CD4-positive, alpha-beta memory T cell (primary cell): ENCODE measurements at regions not wholly inside any gene's neighbourhood (a gene's known extent, or its start where the extent isn't known, plus 50 kb on each side); places are given as distances from the start of the nearest gene placed in this dataset.

ENCODE experiments used
- CTCF ChIA-PET: fragments of 350-600 bp; sonication (Branson Sonifier 250); formaldehyde crosslinking; loops from one replicate; lab custom pipeline; 2021; ENCODE audit warnings: inconsistent platforms; ENCODE audit not compliant: partially characterized antibody; lab: Charles Lee
- POLR2A ChIA-PET: fragments of 350-600 bp; sonication (Branson Sonifier 250); formaldehyde crosslinking; loops from one replicate; lab custom pipeline; 2021; ENCODE audit not compliant: partially characterized antibody; lab: Charles Lee
- DNase-seq, 5 donors: peaks; one replicate each; pipeline versions ENCODE4 v3.0.0 to v3.0.0-alpha.2; 2020 to 2022; ENCODE audit warnings: mixed read lengths in 1 of 5
- H3K27ac ChIP-seq: one replicate; pipeline ENCODE4 v1.7.0; 2013; ENCODE audit warnings: low read depth, low read length
- H3K27me3 ChIP-seq: 2 replicates; pipeline ENCODE4 v1.7.0; 2013; ENCODE audit warnings: mild to moderate bottlenecking, low read length, moderate library complexity; ENCODE audit not compliant: insufficient read depth
- H3K36me3 ChIP-seq: 2 replicates; pipeline ENCODE4 v1.7.0; 2013; ENCODE audit warnings: mild to moderate bottlenecking, low read length, moderate library complexity; ENCODE audit not compliant: insufficient read depth
- H3K4me1 ChIP-seq: 2 replicates; pipeline ENCODE4 v1.7.0; 2013; ENCODE audit warnings: mild to moderate bottlenecking, low read length, moderate library complexity; ENCODE audit not compliant: insufficient read depth
- H3K4me3 ChIP-seq, 2 donors: one replicate each; pipeline ENCODE4 v1.7.0; 2013; ENCODE audit warnings: low read length in 2 of 2, mild to moderate bottlenecking in 1 of 2
- H3K9me3 ChIP-seq, 2 donors: one replicate each; pipeline ENCODE4 v1.7.0; 2013; ENCODE audit warnings: low read length in 2 of 2, control low read depth in 1 of 2; ENCODE audit not compliant: control insufficient read depth in 1 of 2
- H3K27ac Mint-ChIP-seq, 7 donors: one replicate each; pipeline ENCODE4 v1.8.0; 2020 to 2021; ENCODE audit warnings: mixed read lengths in 7 of 7, mild to moderate bottlenecking in 6 of 7, inconsistent platforms in 3 of 7, moderate library complexity in 3 of 7
- H3K27me3 Mint-ChIP-seq, 2 donors: one replicate each; pipeline ENCODE4 v1.8.0; 2020 to 2021; ENCODE audit warnings: mixed read lengths in 2 of 2
- H3K36me3 Mint-ChIP-seq, 2 donors: one replicate each; pipeline ENCODE4 v1.8.0; 2020 to 2021; ENCODE audit warnings: mixed read lengths in 2 of 2, inconsistent platforms in 1 of 2, mild to moderate bottlenecking in 1 of 2
- H3K4me1 Mint-ChIP-seq, 4 donors: one replicate each; pipeline ENCODE4 v1.8.0; 2020 to 2021; ENCODE audit warnings: mixed read lengths in 4 of 4, mild to moderate bottlenecking in 1 of 4
- H3K4me3 Mint-ChIP-seq, 8 donors: one replicate each; pipeline ENCODE4 v1.8.0; 2020 to 2021; ENCODE audit warnings: mixed read lengths in 8 of 8, mild to moderate bottlenecking in 7 of 8, moderate library complexity in 6 of 8, inconsistent platforms in 3 of 8
- H3K9me3 Mint-ChIP-seq, 8 donors: one replicate each; pipeline ENCODE4 v1.8.0; 2020 to 2021; ENCODE audit warnings: mixed read lengths in 8 of 8, mild to moderate bottlenecking in 5 of 8, inconsistent platforms in 3 of 8, moderate library complexity in 1 of 8
- intact Hi-C: fragments of 100-400 bp; cut with micrococcal nuclease; formaldehyde crosslinking; loops from one replicate; pipeline ENCODE4 v1.15.1; 2023

DNA sequence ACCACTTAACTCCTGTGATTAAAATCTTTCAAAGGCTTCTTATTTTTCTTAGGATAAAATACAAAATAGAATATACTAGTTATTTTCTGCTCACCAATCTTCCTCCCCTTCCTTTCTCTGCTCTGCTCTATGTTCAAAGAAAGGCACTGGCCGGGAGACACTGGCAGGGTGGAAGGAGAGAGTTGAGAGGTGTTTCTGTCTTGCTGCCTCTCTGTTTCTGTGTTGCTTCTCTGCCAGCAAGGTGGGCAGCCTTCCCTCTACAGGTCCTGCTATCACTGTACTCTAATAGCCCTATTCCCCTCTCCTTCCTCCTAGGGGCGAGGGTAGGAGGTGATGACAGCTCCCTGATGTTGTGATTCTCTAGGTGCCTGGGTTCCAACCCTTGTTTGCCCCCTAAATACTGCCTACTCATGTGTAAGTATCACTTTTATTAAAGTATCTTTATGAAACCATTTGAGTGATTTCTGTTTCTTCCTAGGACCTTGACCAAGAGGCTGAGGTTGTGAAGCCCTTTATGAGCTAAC, 515.1 kb downstream of the TLE4 start:
- no peak overlapping the region for H3K4me3 Mint-ChIP-seq
- no peaks in the 10 kb centered on the region for H3K27me3 Mint-ChIP-seq
- no peak overlapping the region for H3K27ac Mint-ChIP-seq
- POLR2A ChIA-PET = no interaction called here
- H3K27ac ChIP-seq = no peak overlapping the region
- no peaks in the 10 kb centered on the region for H3K36me3 ChIP-seq
- no peaks in the 10 kb centered on the region for H3K9me3 Mint-ChIP-seq
- H3K36me3 Mint-ChIP-seq = no peaks in the 10 kb centered on the region
- H3K27me3 ChIP-seq = no peaks in the 10 kb centered on the region
- H3K4me1 Mint-ChIP-seq = no peaks in the 10 kb centered on the region
- no peaks in the 10 kb centered on the region for H3K9me3 ChIP-seq
- H3K4me3 ChIP-seq = no peak overlapping the region
- CTCF ChIA-PET = no interaction called here
- intact Hi-C loops = no loop called here
- DNase-seq = no peak
- no peaks in the 10 kb centered on the region for H3K4me1 ChIP-seq

- no peaks in the 10 kb centered on the region for H3K27me3 ChIP-seq
- no peak overlapping the region for H3K4me3 ChIP-seq
- intact Hi-C loops = no loop called here
- H3K36me3 ChIP-seq = no peaks in the 10 kb centered on the region
- Mint-ChIP-seq H3K27ac (no peak overlapping the region), H3K27me3 (no peaks in the 10 kb centered on the region), H3K9me3 (no peaks in the 10 kb centered on the region), H3K36me3 (no peaks in the 10 kb centered on the region), H3K4me3 (no peak overlapping the region), H3K4me1 (no peaks in the 10 kb centered on the region)
- no peak overlapping the region for H3K27ac ChIP-seq
- no peak for DNase-seq
- H3K9me3 ChIP-seq = no peaks in the 10 kb centered on the region
- POLR2A ChIA-PET = no interaction called here
- CTCF ChIA-PET = no interaction called here
- H3K4me1 ChIP-seq = no peaks in the 10 kb centered on the region
Observed at GRCh38 chr9:80086386-80086785, 514.6 kb downstream of the TLE4 start.

DNA sequence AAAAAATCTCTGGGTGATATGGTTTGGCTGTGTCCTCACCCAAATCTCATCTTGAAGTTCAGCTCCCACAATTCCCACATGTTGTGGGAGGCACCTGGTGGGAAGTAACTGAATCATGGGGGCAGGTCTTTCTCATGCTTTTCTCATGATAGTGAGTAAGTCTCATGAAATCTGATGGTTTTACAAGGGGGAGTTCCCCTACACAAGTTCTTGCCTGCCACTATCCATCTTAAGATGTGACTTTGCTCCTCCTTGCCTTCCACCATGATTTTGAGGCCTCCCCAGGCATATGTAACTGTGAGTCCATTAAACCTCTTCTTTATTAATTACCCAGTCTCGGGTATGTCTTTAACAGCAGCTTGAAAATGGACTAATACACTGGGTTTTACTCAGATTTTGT, 513.9 kb downstream of the TLE4 start:
- POLR2A ChIA-PET = no interaction called here
- H3K9me3 Mint-ChIP-seq = no peaks in the 10 kb centered on the region

DNA sequence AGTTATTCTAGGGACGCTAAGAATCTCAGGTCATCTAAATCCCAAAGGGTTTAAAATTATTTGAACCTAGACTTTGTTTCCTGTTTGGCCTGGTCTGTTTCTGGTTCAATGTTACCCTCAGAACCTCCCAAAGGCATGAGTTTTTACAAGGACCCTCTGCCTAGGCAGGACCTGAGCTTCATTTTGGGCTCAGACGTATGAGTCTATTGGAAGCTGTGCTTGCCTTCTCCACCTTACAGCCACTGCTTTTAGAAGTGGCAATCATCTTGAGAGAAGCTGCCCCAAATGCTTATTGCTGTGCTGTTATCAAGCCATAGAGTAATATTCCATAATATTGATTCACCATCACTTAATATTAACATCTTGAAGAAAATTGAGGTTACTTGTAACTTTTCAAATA, 510.4 kb downstream of the TLE4 start:
- ChIA-PET POLR2A (no interaction called here), CTCF (no interaction called here)
- Mint-ChIP-seq H3K4me3 (no peak overlapping the region), H3K27ac (no peak overlapping the region), H3K4me1 (no peaks in the 10 kb centered on the region), H3K9me3 (no peaks in the 10 kb centered on the region), H3K27me3 (no peaks in the 10 kb centered on the region), H3K36me3 (no peaks in the 10 kb centered on the region)
- Histone ChIP-seq H3K36me3 (no peaks in the 10 kb centered on the region), H3K27ac (no peak overlapping the region), H3K4me3 (no peak overlapping the region), H3K4me1 (no peaks in the 10 kb centered on the region), H3K27me3 (no peaks in the 10 kb centered on the region), H3K9me3 (no peaks in the 10 kb centered on the region)
- no peak for DNase-seq
- intact Hi-C loops = no loop called here

More for the DNA sequence above, 513.9 kb downstream of the TLE4 start:
- intact Hi-C loops = no loop called here
- no peaks in the 10 kb centered on the region for H3K4me1 Mint-ChIP-seq
- H3K27me3 Mint-ChIP-seq = no peaks in the 10 kb centered on the region
- no peak overlapping the region for H3K27ac ChIP-seq
- H3K4me3 Mint-ChIP-seq = no peak overlapping the region
- no peaks in the 10 kb centered on the region for H3K36me3 ChIP-seq
- no peaks in the 10 kb centered on the region for H3K27me3 ChIP-seq
- no peaks in the 10 kb centered on the region for H3K4me1 ChIP-seq
- CTCF ChIA-PET = no interaction called here
- no peak for DNase-seq
- no peaks in the 10 kb centered on the region for H3K36me3 Mint-ChIP-seq
- H3K9me3 ChIP-seq = no peaks in the 10 kb centered on the region
- no peak overlapping the region for H3K4me3 ChIP-seq
- H3K27ac Mint-ChIP-seq = no peak overlapping the region

DNA sequence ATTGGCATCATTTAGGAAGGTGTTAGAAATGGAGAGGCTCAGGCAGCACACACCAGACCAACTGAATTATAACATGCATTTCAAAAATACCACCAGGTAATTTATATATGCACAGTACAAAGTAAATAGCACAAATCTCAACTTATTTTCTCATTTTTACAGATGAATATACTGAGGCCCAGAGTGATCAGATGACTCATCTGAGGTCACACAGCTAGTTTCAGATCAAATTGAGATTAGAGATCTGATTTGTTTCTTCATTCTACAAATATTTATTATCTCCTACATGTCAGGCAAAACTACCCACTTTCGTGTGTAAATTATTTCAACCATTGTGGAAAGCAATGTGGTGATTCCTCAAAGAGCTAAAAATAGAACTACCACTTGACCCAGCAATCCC, 507.1 kb downstream of the TLE4 start:
- no peaks in the 10 kb centered on the region for H3K4me1 ChIP-seq
- CTCF ChIA-PET = no interaction called here
- POLR2A ChIA-PET = no interaction called here
- no peak for DNase-seq
- H3K4me1 Mint-ChIP-seq = no peaks in the 10 kb centered on the region
- intact Hi-C loops = no loop called here
- H3K9me3 ChIP-seq = no peaks in the 10 kb centered on the region
- H3K4me3 ChIP-seq = no peak overlapping the region
- H3K4me3 Mint-ChIP-seq = no peak overlapping the region
- H3K9me3 Mint-ChIP-seq = no peaks in the 10 kb centered on the region
- H3K27me3 Mint-ChIP-seq = no peaks in the 10 kb centered on the region
- H3K36me3 ChIP-seq = no peaks in the 10 kb centered on the region
- no peak overlapping the region for H3K27ac Mint-ChIP-seq
- H3K27me3 ChIP-seq = no peaks in the 10 kb centered on the region
- H3K27ac ChIP-seq = no peak overlapping the region
- H3K36me3 Mint-ChIP-seq = no peaks in the 10 kb centered on the region

GRCh38 chr9:80077059-80077458, 505.3 kb downstream of the TLE4 start:
- Histone ChIP-seq H3K27ac (no peak overlapping the region), H3K4me1 (no peaks in the 10 kb centered on the region), H3K27me3 (no peaks in the 10 kb centered on the region), H3K9me3 (no peaks in the 10 kb centered on the region), H3K4me3 (no peak overlapping the region), H3K36me3 (no peaks in the 10 kb centered on the region)
- no peak for DNase-seq
- no peaks in the 10 kb centered on the region for H3K9me3 Mint-ChIP-seq
- intact Hi-C loops = no loop called here
- no peak overlapping the region for H3K4me3 Mint-ChIP-seq
- ChIA-PET CTCF (no interaction called here), POLR2A (no interaction called here)
- no peaks in the 10 kb centered on the region for H3K4me1 Mint-ChIP-seq
- H3K27me3 Mint-ChIP-seq = no peaks in the 10 kb centered on the region
- no peak overlapping the region for H3K27ac Mint-ChIP-seq
- no peaks in the 10 kb centered on the region for H3K36me3 Mint-ChIP-seq

- no peaks in the 10 kb centered on the region for H3K4me1 Mint-ChIP-seq
- intact Hi-C loops = no loop called here
- Histone ChIP-seq H3K36me3 (no peaks in the 10 kb centered on the region), H3K9me3 (no peaks in the 10 kb centered on the region), H3K4me1 (no peaks in the 10 kb centered on the region), H3K27ac (no peak overlapping the region), H3K4me3 (no peak overlapping the region), H3K27me3 (no peaks in the 10 kb centered on the region)
- no peak overlapping the region for H3K4me3 Mint-ChIP-seq
- no peaks in the 10 kb centered on the region for H3K27me3 Mint-ChIP-seq
- ChIA-PET POLR2A (no interaction called here), CTCF (no interaction called here)
- no peak overlapping the region for H3K27ac Mint-ChIP-seq
- DNase-seq = no peak
- H3K9me3 Mint-ChIP-seq = no peaks in the 10 kb centered on the region
- H3K36me3 Mint-ChIP-seq = no peaks in the 10 kb centered on the region
Observed at GRCh38 chr9:80076162-80076561, 504.4 kb downstream of the TLE4 start.

GRCh38 chr9:80074439-80074838, 502.7 kb downstream of the TLE4 start:
- Histone ChIP-seq H3K4me1 (no peaks in the 10 kb centered on the region), H3K9me3 (no peaks in the 10 kb centered on the region), H3K27ac (no peak overlapping the region), H3K4me3 (no peak overlapping the region), H3K36me3 (no peaks in the 10 kb centered on the region), H3K27me3 (no peaks in the 10 kb centered on the region)
- CTCF ChIA-PET = no interaction called here
- no peak for DNase-seq
- Mint-ChIP-seq H3K27me3 (no peaks in the 10 kb centered on the region), H3K27ac (no peak overlapping the region), H3K4me3 (no peak overlapping the region), H3K4me1 (no peaks in the 10 kb centered on the region), H3K36me3 (no peaks in the 10 kb centered on the region), H3K9me3 (no peaks in the 10 kb centered on the region)
- intact Hi-C loops = no loop called here
- POLR2A ChIA-PET = no interaction called here
